Testis (tissue), 2 donors: ENCODE measurements at regions not wholly inside any gene's neighbourhood (a gene's known extent, or its start where the extent isn't known, plus 50 kb on each side); places are given as distances from the start of the nearest gene placed in this dataset.

Experiments
- CTCF ChIP-seq, 3 experiments: fragments of 450-650 bp in 2 of 3; fragments of 200-600 bp in 1 of 3; sonication (generic) in 1 of 3; IDR thresholded peaks; one replicate each; pipeline ENCODE4 v1.5.1; 2016 to 2019; ENCODE audit warnings: antibody characterized with exemption in 3 of 3, mild to moderate bottlenecking in 2 of 3, moderate library complexity in 1 of 3
- POLR2A ChIP-seq: fragments of 450-650 bp; IDR thresholded peaks from one replicate; pipeline ENCODE4 v1.6.1; 2017; ENCODE audit warnings: antibody characterized with exemption, mild to moderate bottlenecking, moderate library complexity

DNA sequence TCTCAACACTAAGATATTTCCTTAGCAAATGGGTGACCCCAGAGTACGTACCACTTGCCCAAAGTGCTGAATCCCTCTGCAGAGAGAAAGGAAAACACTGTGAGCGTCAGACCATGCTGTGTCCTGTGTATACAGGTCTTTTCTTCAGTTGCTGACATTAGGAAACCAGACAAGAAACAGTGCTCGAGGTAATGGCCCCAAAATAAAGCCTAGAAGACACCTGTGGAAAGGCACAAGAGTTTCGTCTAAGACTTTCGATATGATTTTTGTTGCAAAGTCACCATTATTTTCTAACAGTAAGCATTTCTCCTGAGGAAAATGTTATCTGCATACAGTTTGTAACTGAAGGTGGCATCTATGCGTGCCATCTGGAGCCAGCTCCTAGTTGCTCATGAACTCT, 62.0 kb upstream of the SIMC1 start:
- TF ChIP-seq CTCF (IDR thresholded peaks at IDR 0.05), result no peak
- TF ChIP-seq POLR2A, result no peak
